ENCODE measurements at regions not wholly inside any gene's neighbourhood (a gene's known extent, or its start where the extent isn't known, plus 50 kb on each side); places are given as distances from the start of the nearest gene placed in this dataset.

GRCh38 chr16:50861970-50862411 is 120.1 kb downstream of the CYLD start:
- TF ChIP-seq EZH2 (IDR thresholded peaks at IDR 0.05; ENCODE audit: borderline replicate concordance, low read depth, low read length, severe bottlenecking), result no peak
- no peak for TF ChIP-seq CTCF (IDR thresholded peaks at IDR 0.05; ENCODE audit: extremely low read depth in 1 of 2, insufficient read depth in 1 of 2, low read depth in 1 of 2, low read length in 2 of 2)
- no peak for TF ChIP-seq JUN (IDR thresholded peaks at IDR 0.05; ENCODE audit: borderline replicate concordance, insufficient read depth, insufficient read length, low read depth)
- TF ChIP-seq POLR2A (IDR thresholded peaks at IDR 0.05; ENCODE audit: low read depth, low read length), result no peak

Measured in endothelial cell of umbilical vein (primary cell).